PC-3 (cell line): ENCODE measurements at regions not wholly inside any gene's neighbourhood (a gene's known extent, or its start where the extent isn't known, plus 50 kb on each side); places are given as distances from the start of the nearest gene placed in this dataset.

Source experiments
- ATAC-seq: fragments of 200-7000 bp; cut with Tn5 transposase; 2 replicates; pipeline ENCODE4 v1.9.1; 2020; ENCODE audit warnings: mild to moderate bottlenecking, moderate library complexity
- BruUV-seq: library from RNA; stranded (reverse); fragments of 400-500 nt; replicated peaks from 2 replicates; lab custom pipeline; 2021; lab: Mats Ljungman, UMichigan
- CTCF ChIA-PET: fragments of 300-600 bp; sonication (Branson Sonifier 250); formaldehyde crosslinking; loops from one replicate; lab custom pipeline; 2022; ENCODE audit warnings: antibody characterized with exemption; lab: Charles Lee
- POLR2A ChIA-PET: fragments of 300-600 bp; sonication (Branson Sonifier 250); formaldehyde crosslinking; loops from one replicate; lab custom pipeline; 2022; ENCODE audit warnings: antibody characterized with exemption; ENCODE audit not compliant: unreplicated experiment; lab: Charles Lee
- DNase-seq: peaks from one replicate; pipeline ENCODE4 v3.0.0-alpha.2; 2015
- H2AFZ ChIP-seq: fragments of 300-600 bp; sonication (generic); 2 replicates; pipeline ENCODE4 v1.6.0; 2016; ENCODE audit warnings: antibody characterized with exemption, low read length
- H3F3A ChIP-seq: fragments of 300-600 bp; sonication (generic); one replicate; pipeline ENCODE4 v1.6.0; 2017; ENCODE audit warnings: antibody characterized with exemption, low read length, control low read depth, mild to moderate bottlenecking; ENCODE audit not compliant: unreplicated experiment
- H3K27ac ChIP-seq: fragments of 300-600 bp; sonication (generic); 2 replicates; pipeline ENCODE4 v1.5.1; 2016; ENCODE audit warnings: mild to moderate bottlenecking, low read length
- H3K27me3 ChIP-seq: fragments of 300-600 bp; sonication (generic); 2 replicates; pipeline ENCODE4 v1.6.1; 2016; ENCODE audit warnings: low read length, mixed read lengths
- H3K36me3 ChIP-seq: fragments of 300-600 bp; sonication (generic); 2 replicates; pipeline ENCODE4 v1.6.1; 2016; ENCODE audit warnings: low read depth, mixed run types, low read length, mixed read lengths
- H3K4me1 ChIP-seq: fragments of 300-600 bp; sonication (generic); 2 replicates; pipeline ENCODE4 v1.5.1; 2016; ENCODE audit warnings: low read length; ENCODE audit not compliant: insufficient read depth
- H3K4me2 ChIP-seq: fragments of 300-600 bp; sonication (generic); 2 replicates; pipeline ENCODE4 v1.6.0; 2016; ENCODE audit warnings: low read length
- H3K4me3 ChIP-seq: fragments of 300-600 bp; sonication (generic); 2 replicates; pipeline ENCODE4 v1.5.1; 2016; ENCODE audit warnings: mild to moderate bottlenecking, low read length, mixed read lengths
- H3K79me2 ChIP-seq: fragments of 300-600 bp; sonication (generic); 2 replicates; pipeline ENCODE4 v1.6.1; 2017; ENCODE audit warnings: low read length, mixed read lengths
- H3K9ac ChIP-seq: fragments of 300-600 bp; sonication (generic); 2 replicates; pipeline ENCODE4 v1.6.0; 2016; ENCODE audit warnings: mild to moderate bottlenecking, low read length
- H3K9me2 ChIP-seq: fragments of 300-600 bp; sonication (generic); replicated peaks from 2 replicates; pipeline ENCODE4 v1.6.1; 2016; ENCODE audit warnings: mixed run types, low read length, mixed read lengths
- H3K9me3 ChIP-seq: fragments of 300-600 bp; sonication (generic); 2 replicates; pipeline ENCODE4 v1.6.1; 2016; ENCODE audit warnings: low read length, mixed read lengths
- H4K20me1 ChIP-seq: fragments of 300-600 bp; sonication (generic); 2 replicates; pipeline ENCODE4 v1.6.1; 2016; ENCODE audit warnings: low read length, mixed read lengths
- EZH2 ChIP-seq: fragments of 300-600 bp; sonication (generic); IDR thresholded peaks from one replicate; pipeline ENCODE4 v1.6.1; 2017; ENCODE audit warnings: antibody characterized with exemption, mild to moderate bottlenecking, low read length; ENCODE audit not compliant: unreplicated experiment
- EZH2phosphoT487 ChIP-seq: fragments of 300-600 bp; sonication (generic); IDR thresholded peaks from 2 replicates; pipeline ENCODE4 v1.6.1; 2018; ENCODE audit warnings: mild to moderate bottlenecking, antibody characterized with exemption, low read length, borderline replicate concordance
- intact Hi-C: fragments of 100-400 bp; cut with micrococcal nuclease; formaldehyde crosslinking; loops from 2 replicates; pipeline ENCODE4 v1.9.0; 2023
- TF ChIP-seq, protein P1 (sequence below): fragments of 300-600 bp; sonication (generic); conservative IDR thresholded peaks from 2 replicates; pipeline ENCODE4 v1.5.1; 2017; ENCODE audit warnings: antibody characterized with exemption, low read depth, mild to moderate bottlenecking, low read length

DNA sequence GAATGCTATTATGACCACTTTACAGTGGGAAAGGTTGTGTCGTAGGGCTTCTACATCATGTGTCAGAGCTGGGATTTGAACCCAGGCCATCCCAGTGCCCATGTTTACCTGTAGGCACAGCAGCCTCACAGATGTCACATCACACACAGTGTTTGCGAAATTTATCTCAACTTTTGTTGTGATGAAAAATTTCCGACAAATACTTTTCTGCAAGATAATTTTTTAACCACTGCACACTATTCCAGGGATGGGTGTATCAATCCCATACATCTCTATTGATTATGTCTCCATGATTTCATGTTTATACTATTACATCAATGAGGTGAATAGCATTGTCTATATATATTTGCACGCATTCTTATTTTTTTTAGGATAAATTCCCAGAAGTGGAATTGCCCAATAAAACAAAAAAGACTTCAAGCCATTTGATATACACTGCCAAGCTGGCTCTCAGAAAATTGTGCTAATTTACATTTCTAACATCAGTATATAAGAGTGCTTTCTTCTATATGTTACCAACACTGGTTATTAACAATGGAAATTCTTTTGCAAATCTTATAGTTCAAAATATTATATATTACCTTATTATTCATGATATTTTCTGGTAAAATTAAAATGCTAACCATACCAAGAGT is 189.1 kb upstream of the ZNF217 start:
- TF ChIP-seq, protein P1, sequence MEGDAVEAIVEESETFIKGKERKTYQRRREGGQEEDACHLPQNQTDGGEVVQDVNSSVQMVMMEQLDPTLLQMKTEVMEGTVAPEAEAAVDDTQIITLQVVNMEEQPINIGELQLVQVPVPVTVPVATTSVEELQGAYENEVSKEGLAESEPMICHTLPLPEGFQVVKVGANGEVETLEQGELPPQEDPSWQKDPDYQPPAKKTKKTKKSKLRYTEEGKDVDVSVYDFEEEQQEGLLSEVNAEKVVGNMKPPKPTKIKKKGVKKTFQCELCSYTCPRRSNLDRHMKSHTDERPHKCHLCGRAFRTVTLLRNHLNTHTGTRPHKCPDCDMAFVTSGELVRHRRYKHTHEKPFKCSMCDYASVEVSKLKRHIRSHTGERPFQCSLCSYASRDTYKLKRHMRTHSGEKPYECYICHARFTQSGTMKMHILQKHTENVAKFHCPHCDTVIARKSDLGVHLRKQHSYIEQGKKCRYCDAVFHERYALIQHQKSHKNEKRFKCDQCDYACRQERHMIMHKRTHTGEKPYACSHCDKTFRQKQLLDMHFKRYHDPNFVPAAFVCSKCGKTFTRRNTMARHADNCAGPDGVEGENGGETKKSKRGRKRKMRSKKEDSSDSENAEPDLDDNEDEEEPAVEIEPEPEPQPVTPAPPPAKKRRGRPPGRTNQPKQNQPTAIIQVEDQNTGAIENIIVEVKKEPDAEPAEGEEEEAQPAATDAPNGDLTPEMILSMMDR: no peak
- no peak for TF ChIP-seq EZH2
- TF ChIP-seq EZH2phosphoT487: no peak
- peaks cover 31% of the 10 kb centered on the region for H3K4me1 ChIP-seq
- no peaks in the 10 kb centered on the region for H3K27me3 ChIP-seq
- no peaks in the 10 kb centered on the region for H3K9me3 ChIP-seq
- ChIA-PET POLR2A (no interaction called here), CTCF (no interaction called here)
- no peak overlapping the region for H3K4me2 ChIP-seq
- ATAC-seq (no peak), DNase-seq (no peak)
- H3K4me3 ChIP-seq: no peak overlapping the region
- H3K36me3 ChIP-seq: no peaks in the 10 kb centered on the region
- no TSS peak for BruUV-seq
- intact Hi-C loops: no loop called here
- H3F3A ChIP-seq: peaks cover 11% of the 10 kb centered on the region
- H3K9ac ChIP-seq: no peak overlapping the region
- no peaks in the 10 kb centered on the region for H3K9me2 ChIP-seq
- no peaks in the 10 kb centered on the region for H3K79me2 ChIP-seq
- no peak overlapping the region for H3K27ac ChIP-seq
- no peaks in the 10 kb centered on the region for H4K20me1 ChIP-seq
- H2AFZ ChIP-seq: no peak overlapping the region

GRCh38 chr20:53779822-53780221 is 186.2 kb upstream of the ZNF217 start:
- Histone ChIP-seq H3K9me3 (no peaks in the 10 kb centered on the region), H3K4me1 (peaks cover 18% of the 10 kb centered on the region), H3K4me2 (no peak overlapping the region), H3K79me2 (peaks cover 7% of the 10 kb centered on the region), H3K9me2 (no peaks in the 10 kb centered on the region), H4K20me1 (no peaks in the 10 kb centered on the region), H3F3A (peaks cover 4% of the 10 kb centered on the region), H3K9ac (no peak overlapping the region), H3K4me3 (no peak overlapping the region), H3K36me3 (no peaks in the 10 kb centered on the region), H2AFZ (peak overlapping the region; percentile 2; the same call in 1 of the 2 replicates), H3K27ac (no peak overlapping the region), H3K27me3 (no peaks in the 10 kb centered on the region)
- ChIA-PET POLR2A (interaction anchor here (0.6 kb wide), 1 partner anchor 41 kb away, joined by 3 read pairs; no protein-coding TSS in a partner anchor), CTCF (interaction anchor here (0.7 kb wide), 1 partner anchor 91 kb away, joined by 4 read pairs; no protein-coding TSS in a partner anchor)
- TF ChIP-seq EZH2phosphoT487: no peak
- no peak for TF ChIP-seq EZH2
- TF ChIP-seq, protein P1: no peak
- no TSS peak for BruUV-seq
- intact Hi-C loops: no loop called here
- DNase-seq: no peak
- ATAC-seq: no peak

DNA sequence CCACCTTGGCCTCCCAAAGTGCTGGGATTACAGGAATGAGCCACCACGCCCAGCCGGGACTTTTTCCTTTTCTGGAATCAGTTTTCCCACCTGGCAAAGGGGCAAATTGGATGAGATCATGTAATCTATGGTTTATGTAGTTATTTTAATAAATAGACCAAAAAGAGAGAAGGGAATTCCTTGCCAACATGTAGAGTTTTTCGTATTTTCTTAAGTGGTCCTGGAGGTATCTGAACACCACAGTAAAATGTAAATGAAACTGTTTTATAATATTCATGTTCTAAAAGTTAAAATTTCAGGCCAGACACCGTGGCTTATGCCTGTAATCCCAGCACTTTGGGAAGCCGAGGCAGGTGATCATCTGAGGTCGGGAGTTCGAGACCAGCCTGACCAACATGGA is 185.1 kb upstream of the ZNF217 start:
- peaks cover 27% of the 10 kb centered on the region for H3K4me1 ChIP-seq
- TF ChIP-seq EZH2 (no peak), EZH2phosphoT487 (no peak)
- TF ChIP-seq, protein P1: no peak
- no peaks in the 10 kb centered on the region for H3K36me3 ChIP-seq
- intact Hi-C loops: no loop called here
- H3K79me2 ChIP-seq: peaks cover 7% of the 10 kb centered on the region
- ATAC-seq (no peak), DNase-seq (no peak)
- no peak overlapping the region for H3K27ac ChIP-seq
- H3K9ac ChIP-seq: no peak overlapping the region
- ChIA-PET CTCF (no interaction called here), POLR2A (no interaction called here)
- H3K9me3 ChIP-seq: no peaks in the 10 kb centered on the region
- no peak overlapping the region for H3K4me2 ChIP-seq
- no peaks in the 10 kb centered on the region for H4K20me1 ChIP-seq
- peaks cover 10% of the 10 kb centered on the region for H3F3A ChIP-seq
- no peak overlapping the region for H2AFZ ChIP-seq
- no peaks in the 10 kb centered on the region for H3K27me3 ChIP-seq
- no peaks in the 10 kb centered on the region for H3K9me2 ChIP-seq
- no peak overlapping the region for H3K4me3 ChIP-seq
- BruUV-seq: no TSS peak
